ENCODE measurements at regions not wholly inside any gene's neighbourhood (a gene's known extent, or its start where the extent isn't known, plus 50 kb on each side); places are given as distances from the start of the nearest gene placed in this dataset.
"Not testable (repeated sequence)": the region's sequence is repeated elsewhere in the genome, so short reads cannot be mapped to it uniquely, and the experiment has no call there.

DNA sequence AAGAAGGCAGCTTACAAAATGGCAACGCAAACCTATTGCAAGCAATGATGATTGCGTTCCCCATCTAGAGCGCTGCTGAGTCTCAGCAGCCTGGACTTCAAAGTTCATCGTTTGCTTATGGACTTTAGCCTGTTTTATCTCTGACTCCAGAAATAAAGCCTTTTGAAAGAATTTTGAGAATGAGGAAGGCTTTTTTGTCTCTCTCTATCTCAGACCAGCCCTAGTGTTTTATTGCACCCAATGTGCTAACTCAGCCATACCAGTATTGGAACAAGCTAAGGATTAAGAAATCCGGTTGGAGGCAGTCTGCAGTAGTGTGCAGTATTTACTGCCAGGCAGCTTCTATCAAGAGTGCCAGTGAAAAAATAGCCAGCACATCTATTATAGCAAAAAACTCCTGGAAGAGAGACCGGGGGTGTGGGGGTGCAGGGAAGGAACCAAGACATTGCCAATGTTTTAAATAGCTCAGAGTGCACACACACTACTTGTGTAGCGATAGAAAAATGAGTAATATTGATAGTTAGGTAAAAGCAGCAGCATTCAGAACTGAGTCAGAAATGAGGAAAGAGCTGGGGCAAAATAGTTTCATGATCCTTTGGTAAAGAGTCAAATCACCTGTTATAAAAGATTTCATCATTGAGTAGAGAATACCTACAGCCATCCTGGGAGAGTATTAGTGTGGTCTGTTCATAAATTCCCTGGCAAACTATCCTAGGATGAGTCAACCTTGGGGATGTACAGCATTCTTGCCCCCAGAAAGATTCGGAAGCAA is 219.0 kb downstream of the ZNF608 start:
- Histone ChIP-seq H4K20me1 (no peaks in the 10 kb centered on the region), H3K4me2 (no peak overlapping the region), H3K4me3 (no peak overlapping the region), H3K36me3 (no peaks in the 10 kb centered on the region), H3K4me1 (no peaks in the 10 kb centered on the region), H3K9ac (no peak overlapping the region), H3K27me3 (no peaks in the 10 kb centered on the region), H3K9me3 (replicated peaks in 1 of 11) (peaks cover 0 to 10% (median 0%) of the 10 kb centered on the region in 11 experiments; a peak in 1 of 22 replicates), H3K27ac (no peak overlapping the region)
- no peak for TF ChIP-seq Cebpa-rat (IDR thresholded peaks at IDR 0.05)

DNA sequence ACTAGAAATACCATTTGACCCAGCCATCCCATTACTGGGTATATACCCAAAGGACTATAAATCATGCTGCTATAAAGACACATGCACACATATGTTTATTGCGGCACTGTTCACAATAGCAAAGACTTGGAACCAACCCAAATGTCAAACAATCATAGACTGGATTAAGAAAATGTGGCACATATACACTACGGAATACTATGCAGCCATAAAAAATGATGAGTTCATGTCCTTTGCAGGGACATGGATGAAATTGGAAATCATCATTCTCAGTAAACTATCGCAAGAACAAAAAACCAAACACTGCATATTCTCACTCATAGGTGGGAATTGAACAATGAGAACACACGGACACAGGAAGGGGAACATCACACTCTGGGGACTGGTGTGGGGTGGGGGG is 220.4 kb downstream of the ZNF608 start:
- H3K27me3 ChIP-seq, H3K9ac ChIP-seq, H3K27ac ChIP-seq, H4K20me1 ChIP-seq, H3K4me2 ChIP-seq, H3K36me3 ChIP-seq, H3K4me3 ChIP-seq, H3K4me1 ChIP-seq: not testable (repeated sequence)
- peaks cover 0 to 16% (median 0%) of the 10 kb centered on the region in 11 experiments; a peak in 4 of 22 replicates for H3K9me3 ChIP-seq (replicated peaks in 1 of 11)

DNA sequence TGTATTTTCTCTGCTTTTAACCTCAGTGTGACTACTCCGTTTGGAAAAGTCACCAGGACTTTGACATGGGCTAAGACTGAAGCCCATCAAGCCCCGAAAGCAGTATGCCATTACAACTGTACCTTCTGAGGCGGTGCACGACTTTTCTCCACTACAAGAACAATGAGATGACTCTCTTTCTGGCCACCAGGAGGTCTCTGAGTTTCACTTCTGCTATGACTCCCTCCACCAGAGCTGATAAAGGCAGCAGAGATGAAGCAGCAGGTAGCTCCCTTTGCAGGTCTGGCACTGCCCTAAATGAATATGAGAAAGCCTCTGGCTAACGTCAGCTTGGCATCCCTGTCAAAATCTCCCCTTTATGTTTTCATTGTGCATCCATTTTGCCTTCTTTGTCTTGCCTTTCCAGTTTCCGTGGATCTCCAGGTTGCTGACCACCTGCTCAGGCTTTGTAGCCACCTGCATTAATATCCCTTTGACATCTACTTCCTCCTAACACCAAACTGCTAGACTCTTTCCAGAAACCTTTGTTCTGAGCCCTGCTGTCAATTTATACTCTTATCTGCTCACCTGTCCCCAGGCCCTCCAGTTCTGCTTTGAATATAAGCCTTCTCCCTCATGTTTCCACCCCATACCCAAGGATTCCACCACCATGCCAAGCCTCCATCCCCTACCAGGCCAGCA is 221.7 kb downstream of the ZNF608 start:
- no peak overlapping the region for H3K27ac ChIP-seq

DNA sequence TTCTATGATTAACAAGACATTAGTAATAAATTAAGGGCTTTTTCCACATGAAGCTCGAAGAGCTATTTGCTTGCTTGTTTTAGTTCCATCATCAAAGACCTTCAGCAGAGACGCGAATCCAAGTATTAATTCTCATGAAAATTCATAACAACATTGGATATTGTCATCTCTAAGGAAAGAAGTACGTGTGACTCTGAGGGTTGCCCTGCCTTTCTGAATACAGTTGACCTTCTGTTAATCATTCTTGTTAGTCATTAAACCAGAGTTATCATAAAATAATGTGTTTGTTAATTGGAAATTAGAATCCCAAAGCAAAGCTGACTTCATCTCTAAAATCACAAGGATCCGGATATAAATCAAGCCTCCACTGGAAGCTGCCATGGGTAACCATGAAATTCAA is 222.5 kb downstream of the ZNF608 start:
- Histone ChIP-seq H3K4me3 (no peak overlapping the region), H3K4me2 (no peak overlapping the region), H3K27ac (no peak overlapping the region), H4K20me1 (no peaks in the 10 kb centered on the region), H3K9me3 (replicated peaks in 1 of 11) (peaks cover 0 to 13% (median 0%) of the 10 kb centered on the region in 11 experiments; a peak in 5 of 22 replicates), H3K27me3 (no peaks in the 10 kb centered on the region), H3K36me3 (no peaks in the 10 kb centered on the region), H3K4me1 (peaks cover 9 to 14% (median 11%) of the 10 kb centered on the region in 10 experiments), H3K9ac (no peak overlapping the region)
- no peak for TF ChIP-seq Cebpa-rat (IDR thresholded peaks at IDR 0.05)

More for the DNA sequence above, 221.7 kb downstream of the ZNF608 start:
- H3K9ac ChIP-seq: no peak overlapping the region
- no peak overlapping the region for H3K4me3 ChIP-seq
- H3K36me3 ChIP-seq: no peaks in the 10 kb centered on the region
- TF ChIP-seq Cebpa-rat (IDR thresholded peaks at IDR 0.05): no peak
- peaks cover 1 to 6% (median 3%) of the 10 kb centered on the region in 10 experiments; a peak in 18 of 20 replicates for H3K4me1 ChIP-seq
- H3K27me3 ChIP-seq: no peaks in the 10 kb centered on the region
- H4K20me1 ChIP-seq: no peaks in the 10 kb centered on the region
- H3K4me2 ChIP-seq: no peak overlapping the region
- peaks cover 0 to 13% (median 0%) of the 10 kb centered on the region in 11 experiments; a peak in 5 of 22 replicates for H3K9me3 ChIP-seq (replicated peaks in 1 of 11)

DNA sequence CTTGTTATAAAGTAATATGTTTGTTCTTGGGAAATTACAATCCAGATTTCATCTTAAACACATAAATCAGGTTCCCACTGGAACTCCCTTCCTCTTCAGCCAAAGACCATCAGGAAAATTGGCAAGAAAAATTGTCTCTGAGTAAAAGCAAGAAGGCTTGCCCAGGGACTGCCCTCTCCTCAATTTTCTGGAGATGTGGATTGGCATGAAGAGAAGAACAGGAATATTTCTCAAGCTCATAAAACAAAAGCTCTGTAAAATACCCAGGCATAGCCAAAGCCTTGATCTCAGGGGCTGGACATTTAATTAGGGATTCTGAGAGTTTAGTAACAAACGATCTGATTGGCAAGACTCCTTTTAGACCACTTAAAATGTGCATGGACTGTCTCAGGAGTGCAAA is 223.4 kb downstream of the ZNF608 start:
- peaks cover 0 to 13% (median 0%) of the 10 kb centered on the region in 11 experiments; a peak in 5 of 22 replicates for H3K9me3 ChIP-seq (replicated peaks in 1 of 11)
- no peaks in the 10 kb centered on the region for H4K20me1 ChIP-seq
- H3K4me1 ChIP-seq: peaks cover 11 to 16% (median 15%) of the 10 kb centered on the region in 10 experiments
- H3K36me3 ChIP-seq: no peaks in the 10 kb centered on the region
- H3K27me3 ChIP-seq: no peaks in the 10 kb centered on the region
- H3K4me3 ChIP-seq: no peak overlapping the region
- H3K4me2 ChIP-seq: no peak overlapping the region
- no peak for TF ChIP-seq Cebpa-rat (IDR thresholded peaks at IDR 0.05)
- no peak overlapping the region for H3K9ac ChIP-seq
- no peak overlapping the region for H3K27ac ChIP-seq

DNA sequence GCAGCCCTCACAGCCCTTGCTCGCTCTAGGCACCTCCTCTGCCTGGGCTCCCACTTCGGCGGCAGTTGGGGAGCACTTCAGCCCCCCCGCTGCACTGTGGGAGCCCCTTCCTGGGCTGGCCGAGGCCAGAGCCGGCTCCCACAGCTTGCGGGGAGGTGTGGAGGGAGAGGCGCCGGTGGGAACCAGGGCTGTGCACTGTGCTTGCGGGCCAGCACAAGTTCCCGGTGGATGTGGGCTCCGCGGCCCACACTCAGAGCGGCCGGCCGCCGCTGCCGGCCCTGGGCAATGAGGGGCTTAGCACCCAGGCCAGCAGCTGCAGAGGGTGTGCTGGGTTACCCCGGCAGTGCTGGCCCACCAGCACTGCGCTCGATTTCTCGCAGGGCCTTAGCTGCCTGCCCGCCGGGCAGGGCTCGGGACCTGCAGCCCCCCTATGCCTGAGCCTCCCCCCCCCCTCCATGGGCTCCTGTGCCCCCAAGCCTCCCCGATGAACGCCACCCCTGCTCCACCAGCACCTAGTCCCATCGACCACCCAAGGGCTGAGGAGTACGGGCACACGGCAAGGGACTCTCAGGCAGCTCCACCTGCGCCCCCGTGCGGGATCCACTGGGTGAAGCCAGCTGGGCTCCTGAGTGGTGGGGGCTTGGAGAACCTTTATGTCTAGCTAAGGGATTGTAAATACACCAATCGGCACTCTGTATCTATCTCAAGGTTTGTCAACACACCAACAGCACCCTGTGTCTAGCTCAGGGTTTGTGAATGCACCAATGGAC is 224.8 kb downstream of the ZNF608 start:
- no peaks in the 10 kb centered on the region for H3K36me3 ChIP-seq
- peaks cover 0 to 13% (median 0%) of the 10 kb centered on the region in 11 experiments; a peak in 5 of 22 replicates for H3K9me3 ChIP-seq (replicated peaks in 1 of 11)
- no peak overlapping the region for H3K4me3 ChIP-seq
- no peak overlapping the region for H3K4me2 ChIP-seq
- no peak for TF ChIP-seq Cebpa-rat (IDR thresholded peaks at IDR 0.05)
- H4K20me1 ChIP-seq: no peaks in the 10 kb centered on the region
- H3K27ac ChIP-seq: no peak overlapping the region
- H3K9ac ChIP-seq: no peak overlapping the region
- no peaks in the 10 kb centered on the region for H3K27me3 ChIP-seq
- peaks cover 11 to 16% (median 15%) of the 10 kb centered on the region in 10 experiments for H3K4me1 ChIP-seq

DNA sequence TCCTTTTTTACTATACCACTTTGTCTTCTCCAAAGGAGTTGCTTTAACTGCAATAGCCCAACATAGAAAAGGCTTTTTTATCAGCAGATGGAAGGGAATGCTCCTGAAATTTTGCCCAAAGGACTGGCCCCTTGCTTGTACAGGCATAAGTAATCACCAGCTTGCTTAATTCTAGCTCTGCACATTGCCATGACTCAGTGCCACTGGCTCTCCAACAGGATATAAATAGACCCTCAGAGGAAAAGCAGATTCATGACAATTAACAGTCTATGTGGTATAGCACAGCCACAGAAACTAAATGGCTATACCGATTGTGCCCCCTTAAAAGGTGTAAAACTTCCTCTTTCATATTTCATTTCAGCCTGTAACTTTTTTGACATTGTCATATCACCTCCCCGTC is 227.0 kb downstream of the ZNF608 start:
- no peaks in the 10 kb centered on the region for H3K36me3 ChIP-seq
- H3K9me3 ChIP-seq (replicated peaks in 1 of 11): peaks cover 0 to 7% (median 0%) of the 10 kb centered on the region in 11 experiments; a peak in 5 of 22 replicates
- H4K20me1 ChIP-seq: no peaks in the 10 kb centered on the region
- H3K4me2 ChIP-seq: peak overlapping the region; percentile 22 to 79 (median 58); a peak in 21 of 22 replicates
- H3K27me3 ChIP-seq: no peaks in the 10 kb centered on the region
- TF ChIP-seq Cebpa-rat (IDR thresholded peaks at IDR 0.05): no peak
- no peak overlapping the region for H3K9ac ChIP-seq
- H3K4me3 ChIP-seq: no peak overlapping the region
- H3K4me1 ChIP-seq: peaks cover 11 to 16% (median 15%) of the 10 kb centered on the region in 10 experiments
- no peak overlapping the region for H3K27ac ChIP-seq

DNA sequence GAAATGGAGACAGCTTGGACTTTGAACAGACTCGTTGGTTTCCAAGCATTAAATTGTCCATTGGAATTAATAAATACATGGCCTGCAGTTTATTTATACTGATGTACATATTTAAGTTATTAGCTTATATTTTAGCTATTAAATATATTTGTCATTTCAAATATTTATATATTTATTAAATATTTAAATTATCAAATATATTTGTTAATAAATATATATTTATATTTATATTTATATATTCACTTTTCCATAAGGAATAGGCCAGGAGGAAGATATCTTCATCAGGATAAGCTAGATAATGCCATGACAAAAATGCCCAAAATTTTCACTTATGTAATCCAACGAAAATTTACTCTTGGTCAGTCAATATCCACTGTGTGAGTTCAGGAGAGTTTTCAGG is 229.9 kb downstream of the ZNF608 start:
- H3K9ac ChIP-seq: no peak overlapping the region
- no peak overlapping the region for H3K27ac ChIP-seq
- no peaks in the 10 kb centered on the region for H3K36me3 ChIP-seq
- H3K27me3 ChIP-seq: no peaks in the 10 kb centered on the region
- TF ChIP-seq Cebpa-rat (IDR thresholded peaks at IDR 0.05): no peak
- no peaks in the 10 kb centered on the region for H4K20me1 ChIP-seq
- no peak overlapping the region for H3K4me2 ChIP-seq
- H3K9me3 ChIP-seq (replicated peaks in 1 of 11): peaks cover 0 to 6% (median 0%) of the 10 kb centered on the region in 11 experiments; a peak in 5 of 22 replicates
- H3K4me3 ChIP-seq: no peak overlapping the region
- peaks cover 11 to 16% (median 15%) of the 10 kb centered on the region in 10 experiments for H3K4me1 ChIP-seq
